ENCODE measurements at regions not wholly inside any gene's neighbourhood (a gene's known extent, or its start where the extent isn't known, plus 50 kb on each side); places are given as distances from the start of the nearest gene placed in this dataset.
A peak's percentile ranks its signal among the peaks of the same experiment; 100 is the strongest.

DNA sequence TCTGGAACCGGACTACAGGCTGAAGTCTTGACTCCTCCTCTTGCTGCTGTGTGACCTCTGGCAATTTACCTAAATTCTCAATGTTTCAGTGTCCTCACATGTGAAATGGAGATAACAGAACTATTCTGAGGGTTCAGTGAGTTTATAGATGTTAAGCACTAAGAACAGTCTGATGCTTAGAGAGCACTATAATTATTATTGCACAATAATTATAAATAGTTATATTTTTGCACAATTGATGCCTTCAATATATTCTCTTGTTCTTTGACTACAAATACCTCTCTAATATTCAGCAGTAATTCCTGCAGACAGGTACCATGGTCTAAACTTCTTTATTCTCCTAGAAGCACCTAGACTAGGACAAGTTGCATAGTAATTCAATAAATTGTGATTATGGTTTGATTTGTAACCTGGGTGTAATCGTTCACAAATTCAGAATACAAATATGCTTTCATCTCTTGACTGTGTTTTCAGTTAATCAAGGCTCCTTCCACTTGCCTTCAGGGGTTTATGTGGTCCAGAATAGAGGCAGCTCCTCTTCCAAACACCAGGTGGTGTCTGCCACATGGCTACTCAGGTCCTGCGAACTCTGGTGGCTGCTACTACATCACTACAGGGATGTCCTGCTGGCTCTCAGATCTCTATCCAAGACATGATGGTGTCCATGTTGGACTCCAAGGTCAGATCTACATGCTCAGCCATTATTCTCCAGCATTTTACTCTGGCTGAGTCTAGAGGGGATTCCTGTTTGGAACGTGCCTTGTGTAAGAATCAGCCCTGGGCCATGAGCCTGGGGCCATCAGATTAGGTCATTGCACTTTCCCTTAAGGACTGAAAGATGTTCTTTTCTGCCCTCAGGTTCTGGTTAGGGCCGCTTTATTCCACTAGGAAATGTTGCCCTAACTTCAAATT is 103.4 kb downstream of the QRFPR start:
- peaks cover 0 to 9% (median 4%) of the 10 kb centered on the region in 7 donors for H3K27me3 ChIP-seq
- no peak overlapping the region for H3K4me3 ChIP-seq
- WGBS, 2 donors, result 47 to 80% methylated on average over 5 of the region's 5 CpGs
- DNase-seq (no peak), ATAC-seq (no peak)
- H3K27ac ChIP-seq, result no peak overlapping the region
- H3K9me3 ChIP-seq, result no peaks in the 10 kb centered on the region
- TF ChIP-seq CTCF (IDR thresholded peaks at IDR 0.05), result peak in 3 of 9 donors; percentile 13 to 36 (median 24)
- no peaks in the 10 kb centered on the region for H3K36me3 ChIP-seq
- intact Hi-C loops (cut with DNase I), result no loop called here
- no peaks in the 10 kb centered on the region for H3K4me1 ChIP-seq

DNA sequence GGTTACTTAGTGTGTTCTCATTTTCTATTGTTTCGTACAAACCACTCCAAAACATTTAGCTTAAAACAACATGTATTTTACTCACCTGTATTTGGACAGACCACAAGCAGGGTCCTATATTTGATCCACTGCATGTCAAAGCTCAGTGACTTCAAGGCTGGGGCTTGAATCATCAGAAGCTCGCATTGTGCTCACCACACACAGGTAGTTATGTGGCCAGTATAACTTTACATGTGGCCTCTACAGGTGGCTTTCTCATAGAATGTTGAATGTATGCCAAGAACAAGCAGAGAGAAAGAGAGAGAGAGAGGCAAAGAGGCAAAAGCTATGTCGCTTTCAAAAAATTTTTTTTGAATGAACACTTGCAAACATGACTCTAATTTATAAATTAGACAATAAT is 107.6 kb downstream of the QRFPR start:
- no peak for TF ChIP-seq CTCF (IDR thresholded peaks at IDR 0.05)
- WGBS, 2 donors, result 80 to 92% methylated on average over 3 of the region's 3 CpGs
- no peak overlapping the region for H3K27ac ChIP-seq
- DNase-seq (no peak), ATAC-seq (no peak)
- intact Hi-C loops (cut with DNase I), result no loop called here
- no peaks in the 10 kb centered on the region for H3K36me3 ChIP-seq
- H3K27me3 ChIP-seq, result peaks cover 0 to 9% (median 0%) of the 10 kb centered on the region in 7 donors
- H3K4me1 ChIP-seq, result no peaks in the 10 kb centered on the region
- H3K9me3 ChIP-seq, result no peaks in the 10 kb centered on the region
- no peak overlapping the region for H3K4me3 ChIP-seq

GRCh38 chr4:121272526-121272925 is 108.3 kb downstream of the QRFPR start:
- H3K4me3 ChIP-seq, result no peak overlapping the region
- H3K27ac ChIP-seq, result no peak overlapping the region
- peaks cover 0 to 6% (median 0%) of the 10 kb centered on the region in 7 donors for H3K27me3 ChIP-seq
- 55 to 71% methylated on average over 2 of the region's 2 CpGs for WGBS, 2 donors
- H3K36me3 ChIP-seq, result no peaks in the 10 kb centered on the region
- TF ChIP-seq CTCF (IDR thresholded peaks at IDR 0.05), result no peak
- no peak for ATAC-seq
- no peaks in the 10 kb centered on the region for H3K4me1 ChIP-seq
- intact Hi-C loops (cut with DNase I), result no loop called here
- no peaks in the 10 kb centered on the region for H3K9me3 ChIP-seq
- no peak for DNase-seq

GRCh38 chr4:121270389-121270788 is 106.3 kb upstream of the TNIP3 start:
- H3K27me3 ChIP-seq, result peaks cover 0 to 6% (median 0%) of the 10 kb centered on the region in 7 donors
- DNase-seq (no peak), ATAC-seq (no peak)
- no peak overlapping the region for H3K27ac ChIP-seq
- H3K4me3 ChIP-seq, result no peak overlapping the region
- H3K4me1 ChIP-seq, result no peaks in the 10 kb centered on the region
- intact Hi-C loops (cut with DNase I), result no loop called here
- no peaks in the 10 kb centered on the region for H3K36me3 ChIP-seq
- H3K9me3 ChIP-seq, result no peaks in the 10 kb centered on the region
- no peak for TF ChIP-seq CTCF (IDR thresholded peaks at IDR 0.05)
